ENCODE measurements at regions not wholly inside any gene's neighbourhood (a gene's known extent, or its start where the extent isn't known, plus 50 kb on each side); places are given as distances from the start of the nearest gene placed in this dataset.

DNA sequence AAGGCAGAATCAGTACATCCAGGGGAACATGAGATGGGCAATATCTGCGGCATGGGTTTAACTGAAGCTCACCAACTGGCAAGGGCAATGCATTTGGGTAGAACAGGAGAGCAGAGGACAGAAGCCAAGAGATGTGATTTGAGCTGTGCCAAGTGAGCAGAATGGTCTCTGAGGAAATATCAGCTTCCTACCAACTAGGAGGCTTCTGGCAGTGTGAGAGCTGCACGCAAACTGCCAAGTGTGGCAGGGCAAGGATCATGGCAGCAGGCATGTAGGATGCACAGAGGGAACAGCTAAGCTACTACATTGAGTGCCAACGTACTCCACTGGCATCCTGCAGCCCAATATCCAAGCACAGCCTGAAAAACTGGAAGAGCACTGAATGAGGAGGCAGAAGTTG is 1036.5 kb downstream of the TUSC7 start:
- DNase-seq: no peak

DNA sequence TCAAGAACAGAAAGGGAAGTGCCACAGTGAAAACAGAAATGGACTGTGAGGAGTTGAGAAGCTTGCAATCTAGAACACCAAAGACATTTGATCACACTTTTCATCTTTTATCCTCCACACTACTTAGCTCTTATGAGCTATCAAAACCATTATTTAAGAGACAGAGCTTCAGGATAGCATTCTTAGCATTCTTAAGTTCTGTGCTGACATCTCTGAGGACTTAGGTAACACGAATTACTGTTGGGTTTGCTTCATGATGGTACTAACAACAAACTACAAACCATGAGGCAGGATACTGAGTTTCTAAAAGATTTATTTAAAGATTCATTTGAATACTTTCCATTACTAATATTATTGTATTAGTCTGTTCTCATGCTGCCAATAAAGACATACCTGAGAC is 1038.6 kb downstream of the TUSC7 start:
- peak; percentile 32 for DNase-seq

DNA sequence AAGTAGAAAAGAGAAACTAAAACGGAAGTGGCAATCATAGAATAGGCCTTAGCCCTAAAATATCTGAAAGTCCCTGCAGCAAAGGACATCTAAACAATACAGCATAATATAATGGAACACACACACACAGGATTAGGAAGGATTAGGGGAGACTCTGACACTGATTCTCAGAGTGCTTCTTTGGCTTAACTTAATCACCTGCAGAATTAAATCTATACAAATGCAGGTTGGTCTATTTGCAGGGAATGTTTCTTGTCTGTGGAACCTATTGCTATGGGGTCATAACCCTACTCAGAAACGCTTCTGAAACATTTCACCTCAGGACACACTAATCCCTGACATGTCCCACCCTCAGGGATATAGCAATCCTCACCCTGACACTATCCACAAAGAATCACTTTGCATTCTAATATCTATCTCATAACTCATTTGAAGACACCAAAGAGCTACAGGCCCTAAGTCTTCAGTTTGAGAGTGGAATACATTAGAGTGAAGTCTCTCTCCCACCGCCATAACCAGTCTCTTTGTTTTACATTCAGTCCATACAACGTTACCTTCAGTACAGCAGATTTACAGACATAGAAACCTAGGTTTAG is 1041.2 kb downstream of the TUSC7 start:
- DNase-seq: no peak

DNA sequence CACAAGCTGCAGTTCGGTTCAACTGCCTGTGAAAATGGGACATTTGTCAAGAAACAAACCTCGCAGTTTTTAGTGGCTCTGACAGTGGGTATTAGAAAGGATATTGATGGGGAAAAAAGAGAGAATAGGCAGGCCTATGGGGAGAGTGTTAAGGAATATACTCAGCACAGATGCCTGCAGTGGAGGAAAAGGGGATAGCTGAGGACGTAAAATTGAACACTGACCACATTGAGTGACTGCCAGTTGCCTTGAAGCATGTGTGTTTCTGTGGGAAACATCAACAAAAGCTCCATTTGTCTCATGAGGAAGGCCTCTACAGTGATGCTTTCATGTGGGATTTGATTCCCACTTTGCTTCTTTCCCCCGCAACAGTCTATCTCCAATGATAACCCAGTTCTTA is 1042.1 kb downstream of the TUSC7 start:
- DNase-seq: no peak

DNA sequence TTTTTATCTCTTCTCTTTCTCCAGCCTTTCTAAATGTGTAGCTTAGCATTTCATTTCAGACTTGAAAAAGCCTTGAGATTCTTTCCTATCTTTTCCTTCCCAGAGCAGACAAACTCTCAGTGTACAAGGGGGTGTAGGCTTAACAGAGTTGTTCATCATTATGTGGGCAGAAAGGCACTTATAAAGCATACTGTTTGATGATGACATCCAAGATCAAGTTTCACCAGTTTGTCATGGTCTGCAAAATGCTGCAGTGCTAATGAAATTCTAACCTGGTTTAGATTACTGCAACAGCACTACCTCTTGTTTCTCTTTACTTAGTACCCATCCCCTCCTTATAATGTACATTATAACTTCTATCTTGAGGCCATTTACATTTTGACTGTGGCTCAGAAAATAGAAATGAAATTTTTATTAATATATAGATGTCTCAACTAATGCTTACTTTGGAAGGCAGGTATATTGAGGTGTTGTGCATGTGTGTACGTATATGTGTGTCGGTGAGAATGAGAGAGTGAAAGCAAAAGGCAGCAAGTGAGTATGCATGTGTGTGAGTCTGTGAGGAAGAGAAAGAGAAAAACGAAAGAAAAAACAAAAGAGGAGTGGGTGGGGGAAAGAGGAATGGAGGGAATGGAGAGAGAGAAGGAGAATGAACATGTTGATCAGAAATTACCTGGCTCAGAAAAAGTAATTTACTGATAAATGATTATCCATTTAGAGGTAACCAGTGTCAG is 1043.6 kb downstream of the TUSC7 start:
- peak; percentile 31 for DNase-seq

DNA sequence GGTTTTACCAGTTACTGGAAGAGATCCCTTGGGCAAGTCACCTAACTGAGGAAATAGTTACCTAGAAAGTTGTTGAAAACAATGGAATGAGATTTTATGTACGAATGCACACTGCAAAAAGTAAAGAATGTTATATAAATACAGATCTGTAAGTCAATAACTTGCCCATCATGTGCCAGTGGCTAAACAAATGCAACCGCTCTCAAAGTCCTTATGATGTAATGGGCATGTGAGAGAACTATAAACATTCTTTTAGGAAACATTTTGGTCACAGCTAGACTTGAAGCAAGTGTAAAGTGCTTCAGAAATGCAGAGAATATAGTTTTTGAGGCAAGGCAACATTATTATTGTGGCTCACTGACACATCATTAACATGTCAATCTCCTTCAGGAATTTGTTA is 1044.5 kb downstream of the TUSC7 start:
- DNase-seq: no peak

DNA sequence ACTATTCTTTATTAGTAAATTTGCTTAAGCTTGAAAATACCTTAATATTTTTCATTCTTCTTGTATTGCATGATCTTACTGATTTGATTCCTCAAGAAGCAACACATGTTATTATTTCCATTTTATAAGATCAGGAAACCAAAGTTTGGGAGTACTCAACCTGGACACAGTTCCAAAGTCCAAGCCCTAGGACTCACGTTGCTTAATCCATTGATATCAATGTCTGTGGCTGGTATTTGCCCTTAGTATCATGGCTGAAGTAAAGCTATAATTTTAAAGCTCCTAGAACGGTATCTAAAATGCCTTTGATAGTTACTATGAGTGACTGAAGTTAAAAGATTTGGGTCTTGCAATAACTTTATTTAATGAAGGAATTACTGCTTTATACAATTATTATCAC is 1045.3 kb downstream of the TUSC7 start:
- DNase-seq: no peak

DNA sequence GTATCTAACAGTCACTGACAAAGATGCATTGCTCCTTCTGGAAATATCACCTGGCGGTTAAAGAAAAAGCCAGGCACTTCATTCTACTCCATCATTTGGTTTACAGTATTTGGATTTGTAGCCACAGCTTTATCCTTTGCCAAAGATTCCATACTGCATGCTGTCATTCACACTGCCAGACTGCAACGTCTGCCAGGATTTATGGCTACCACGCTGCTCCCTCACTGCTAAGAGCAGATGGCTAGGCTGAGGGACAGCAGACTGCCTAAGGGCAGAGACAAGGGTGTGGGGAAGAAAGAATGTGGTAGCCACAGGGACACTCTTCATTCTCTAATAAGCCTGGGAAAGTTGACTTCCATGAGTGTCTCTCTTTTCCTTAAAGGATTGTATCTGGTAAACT is 1047.0 kb downstream of the TUSC7 start:
- peak; percentile 41 for DNase-seq

DNA sequence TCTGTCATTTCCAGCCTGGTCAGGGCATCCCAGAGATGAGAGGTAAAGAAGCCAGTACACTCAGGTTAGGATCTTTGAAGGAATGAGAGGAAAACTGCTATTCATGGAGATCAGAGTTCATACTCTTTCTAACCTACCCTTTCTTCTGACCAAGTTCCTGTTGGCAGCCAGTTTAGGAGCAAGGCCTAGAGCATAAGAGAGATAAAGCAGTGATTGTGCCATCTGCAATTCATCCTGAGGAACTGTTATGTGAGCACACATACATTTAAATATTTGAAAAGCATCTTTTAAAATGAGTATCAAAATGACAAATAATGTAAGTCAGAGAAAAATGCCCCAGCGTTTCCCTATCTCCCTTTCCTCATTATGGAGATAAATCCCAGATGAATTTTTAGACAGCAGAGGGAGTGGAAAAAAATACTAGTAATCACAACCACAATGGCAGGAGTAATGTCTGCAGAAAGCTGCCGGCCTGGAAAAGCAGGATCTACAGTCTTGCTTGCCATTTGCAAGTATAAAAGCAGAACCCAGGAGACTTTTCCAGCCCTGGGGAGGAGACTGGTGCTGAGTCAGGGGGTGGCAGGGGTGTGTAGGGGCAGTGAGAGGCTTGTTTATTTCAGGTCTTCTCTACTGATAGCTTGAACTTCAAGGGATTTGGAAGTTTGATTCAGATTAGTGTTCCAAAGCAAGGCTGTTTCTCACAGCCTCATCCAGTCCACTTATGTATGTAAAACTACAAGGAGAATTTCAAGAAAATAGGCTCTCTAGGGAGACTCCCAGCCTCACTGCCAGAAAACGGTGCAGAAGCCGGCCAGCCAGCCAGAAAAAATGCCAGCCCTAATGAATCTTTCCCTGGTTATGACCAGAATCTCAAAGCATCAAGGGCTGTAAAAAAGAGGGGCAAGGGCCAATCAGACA is 1052.4 kb downstream of the TUSC7 start:
- DNase-seq: no peak

DNA sequence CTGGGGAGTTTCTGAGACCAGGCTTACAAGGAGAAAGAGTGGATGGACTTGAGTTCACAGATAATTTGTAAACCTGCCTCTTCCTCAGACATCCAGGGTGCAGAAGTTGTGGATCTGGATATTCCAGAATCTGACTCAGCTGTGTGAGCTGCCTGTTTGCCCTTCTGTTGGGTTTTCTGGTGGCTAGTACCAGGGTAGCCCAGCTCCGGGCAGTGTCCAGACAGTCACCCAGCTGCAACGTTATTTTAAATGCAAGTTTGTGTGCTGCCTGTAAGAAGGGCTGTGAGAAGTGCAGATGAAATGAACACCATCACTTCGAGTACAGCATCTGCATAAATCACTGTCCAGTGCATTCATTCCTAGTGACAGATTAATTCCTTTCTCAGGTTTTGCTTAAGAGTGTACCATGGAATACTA is 1053.0 kb downstream of the TUSC7 start:
- DNase-seq: no peak

DNA sequence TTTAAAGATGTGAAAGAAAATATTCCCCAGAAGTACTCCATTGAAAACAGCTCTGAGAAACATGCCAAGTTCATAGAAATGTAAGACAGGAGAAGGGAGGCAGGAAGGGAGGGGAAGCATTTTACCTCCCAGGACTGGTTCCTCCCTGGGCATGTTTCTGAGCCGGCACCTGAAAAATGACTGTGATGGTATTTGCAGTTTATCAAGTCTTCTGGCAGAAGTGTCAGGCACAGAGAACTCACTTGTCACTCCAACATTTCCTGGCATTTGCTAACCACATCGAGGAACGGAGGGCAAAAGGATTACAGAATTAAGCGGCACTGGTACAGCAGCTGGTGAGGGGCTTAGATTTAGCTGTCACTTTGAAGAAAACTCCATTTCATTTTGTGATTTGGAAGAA is 1054.0 kb downstream of the TUSC7 start:
- no peak for DNase-seq

DNA sequence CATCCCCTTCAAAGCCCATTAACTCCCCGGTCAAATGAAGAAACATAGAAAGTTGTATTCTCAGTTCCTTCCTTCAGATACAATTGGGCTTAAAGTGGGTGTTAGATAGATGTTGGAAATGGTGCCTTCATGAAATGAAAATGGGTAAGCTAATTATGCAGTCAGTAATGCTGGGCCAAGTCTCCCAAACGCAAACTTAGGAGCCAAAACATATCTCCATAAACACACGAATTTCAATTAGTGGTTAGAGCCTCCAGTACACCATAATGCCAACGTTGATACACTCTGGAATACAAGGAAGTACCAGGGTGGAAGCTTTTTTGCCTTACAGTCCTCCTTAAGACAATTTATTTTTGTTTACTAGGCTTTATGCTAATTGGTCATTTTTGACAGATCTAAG is 1059.0 kb downstream of the TUSC7 start:
- DNase-seq: no peak

DNA sequence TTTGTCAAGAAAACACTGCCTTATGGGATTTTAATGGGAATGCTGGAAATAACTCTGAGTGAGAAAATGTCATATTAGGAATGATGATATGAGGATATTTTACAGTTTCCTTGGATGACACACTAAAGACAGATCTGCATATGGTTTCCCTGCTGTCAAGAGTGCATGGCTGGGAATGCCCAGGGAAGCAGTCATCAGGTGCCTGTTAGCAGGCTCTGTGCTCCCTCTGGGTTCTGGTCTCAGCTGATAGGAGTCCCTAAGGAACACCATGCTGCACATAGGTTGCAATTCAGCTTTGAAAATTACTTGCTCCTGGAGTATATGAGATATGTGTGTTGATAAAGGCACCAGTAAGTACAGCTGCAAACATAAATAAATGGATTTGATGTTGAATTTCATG is 1064.6 kb downstream of the TUSC7 start:
- DNase-seq: no peak

DNA sequence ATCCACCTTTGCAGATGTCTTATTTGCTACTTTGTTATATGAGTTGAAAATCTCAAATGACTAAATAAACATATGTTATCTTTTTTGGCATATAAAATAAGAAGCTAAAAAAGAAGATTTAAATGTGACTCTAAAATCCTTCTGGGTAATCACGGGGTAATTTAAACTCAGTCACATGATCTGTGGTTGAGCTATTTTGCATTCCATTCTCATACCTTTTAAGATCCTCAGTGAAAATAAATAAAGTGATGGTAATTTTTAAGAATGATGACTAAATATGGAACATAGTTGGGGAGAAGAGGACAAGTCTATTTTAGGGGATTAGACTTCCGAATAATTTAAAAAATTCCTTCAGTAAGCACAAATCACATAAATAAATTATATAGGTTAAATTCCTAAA is 1076.8 kb downstream of the TUSC7 start:
- DNase-seq: peak; percentile 32

DNA sequence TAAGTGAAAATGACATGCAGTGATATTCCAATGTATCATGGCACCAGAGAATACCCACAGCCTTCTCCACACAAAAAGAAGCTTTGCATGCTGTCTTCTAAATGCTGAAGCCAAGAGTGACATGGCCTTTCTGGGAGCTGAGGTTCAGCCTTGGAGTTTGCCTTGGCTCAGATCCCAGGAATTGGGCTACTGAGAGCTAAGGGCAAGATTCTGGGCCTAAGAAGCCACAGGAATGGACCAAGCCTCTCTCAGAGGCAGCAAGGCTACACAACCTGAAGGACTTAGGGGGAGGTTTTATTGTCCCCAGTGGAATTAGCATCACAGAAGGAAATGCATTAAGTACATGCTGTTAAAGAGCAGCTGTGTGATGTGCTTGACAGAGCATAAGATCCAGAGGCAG is 1078.5 kb downstream of the TUSC7 start:
- peak; percentile 89 for DNase-seq

DNA sequence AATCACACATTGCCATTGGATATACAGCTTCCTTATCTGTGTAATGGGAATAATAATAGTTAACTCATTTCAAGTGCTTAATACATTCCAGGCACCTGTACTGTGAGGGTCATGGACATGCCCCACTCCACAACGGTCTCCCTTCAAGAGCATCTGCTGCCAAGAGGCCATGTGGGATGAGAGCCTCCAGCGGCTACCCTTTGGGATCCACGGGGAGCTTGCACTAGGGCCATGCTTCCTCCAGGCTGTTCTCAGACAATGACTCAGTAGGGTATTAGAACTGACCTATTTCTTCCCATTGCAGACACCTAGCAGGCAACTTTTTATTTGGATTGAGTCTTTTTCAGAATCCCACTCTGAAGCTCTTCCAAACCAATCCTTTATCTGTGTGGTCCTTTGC is 1078.9 kb downstream of the TUSC7 start:
- DNase-seq: no peak

DNA sequence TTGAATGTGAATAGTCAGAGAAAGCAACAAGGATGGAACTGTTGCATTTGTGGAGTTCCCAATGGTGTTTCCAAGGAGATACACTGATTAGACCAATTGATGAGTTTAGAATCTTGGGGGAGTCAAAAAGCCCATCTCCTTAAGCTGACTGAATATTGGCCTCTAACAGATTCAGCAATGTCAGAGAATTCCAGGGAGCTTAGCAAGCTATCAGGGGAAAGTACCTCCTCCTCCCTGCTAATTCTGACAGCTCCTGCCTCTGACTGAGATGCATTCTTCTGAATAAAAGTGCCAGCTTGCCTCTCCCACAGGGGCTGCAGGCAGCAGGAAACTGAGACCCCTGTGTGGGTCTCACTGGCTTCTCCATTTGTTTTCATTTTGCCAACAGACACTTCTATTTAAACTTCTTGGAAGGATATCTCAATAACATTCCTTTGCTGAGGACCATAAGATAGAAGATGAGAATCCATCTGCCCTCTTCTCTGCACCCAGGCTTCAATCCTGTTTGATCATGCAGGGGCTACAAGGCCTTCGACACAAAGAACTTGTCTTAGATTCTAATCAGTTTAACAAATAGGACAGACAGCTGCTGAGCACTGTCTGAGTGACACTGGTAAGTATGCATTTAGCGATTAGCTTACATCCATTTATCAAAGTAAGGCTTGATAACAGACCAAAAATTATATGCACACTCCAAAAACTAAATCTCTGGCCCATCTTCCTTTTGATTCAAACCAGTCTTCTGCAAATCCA is 1080.8 kb downstream of the TUSC7 start:
- DNase-seq: peak; percentile 36

DNA sequence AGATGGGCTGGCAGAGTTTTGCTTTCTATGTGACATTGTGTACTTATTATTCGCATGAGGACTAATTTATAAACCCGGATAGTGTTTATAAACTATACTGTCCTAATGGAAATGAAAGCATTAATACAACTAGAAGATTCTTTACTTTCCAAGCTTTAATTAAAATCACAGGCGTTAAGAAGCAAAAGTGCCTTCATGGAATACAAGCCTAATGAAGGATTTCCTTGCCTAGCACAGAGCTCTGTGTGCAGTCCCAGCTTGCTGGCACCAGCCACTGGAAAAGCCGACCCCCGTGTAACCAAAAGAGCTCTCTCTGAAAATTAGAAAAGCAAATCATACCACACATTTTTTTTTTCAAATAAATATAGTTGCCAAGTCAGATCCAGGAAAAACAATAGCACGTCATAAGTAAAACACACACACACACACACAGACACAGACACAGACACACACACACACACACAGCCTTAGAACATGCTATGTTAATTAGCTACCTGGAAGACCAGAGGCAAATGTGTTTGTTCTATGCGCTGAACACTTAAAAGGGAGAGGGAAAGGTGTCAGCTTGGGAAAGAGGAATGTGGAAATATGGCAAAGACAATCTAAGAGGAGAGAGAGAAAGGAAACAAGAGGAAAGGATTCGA is 1084.2 kb downstream of the TUSC7 start:
- DNase-seq: no peak

DNA sequence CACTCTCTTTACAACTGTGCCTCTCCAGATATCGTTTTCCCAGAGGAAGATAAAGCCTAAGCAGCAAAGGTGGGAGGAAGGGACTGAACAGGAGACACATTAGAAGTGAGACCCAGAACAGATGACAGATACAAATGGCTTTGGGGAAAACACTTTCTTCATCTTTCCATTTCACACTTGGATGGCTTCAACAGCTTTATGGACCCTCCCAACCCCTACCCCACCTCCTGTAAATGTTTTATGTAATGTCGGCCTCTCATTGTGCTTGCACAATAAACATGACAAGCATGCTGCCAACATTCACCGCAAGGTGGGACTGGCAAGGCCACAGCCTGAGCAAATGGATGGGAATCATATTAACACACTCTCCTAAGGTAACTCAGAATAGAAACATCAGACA is 1088.6 kb downstream of the TUSC7 start:
- DNase-seq: no peak

DNA sequence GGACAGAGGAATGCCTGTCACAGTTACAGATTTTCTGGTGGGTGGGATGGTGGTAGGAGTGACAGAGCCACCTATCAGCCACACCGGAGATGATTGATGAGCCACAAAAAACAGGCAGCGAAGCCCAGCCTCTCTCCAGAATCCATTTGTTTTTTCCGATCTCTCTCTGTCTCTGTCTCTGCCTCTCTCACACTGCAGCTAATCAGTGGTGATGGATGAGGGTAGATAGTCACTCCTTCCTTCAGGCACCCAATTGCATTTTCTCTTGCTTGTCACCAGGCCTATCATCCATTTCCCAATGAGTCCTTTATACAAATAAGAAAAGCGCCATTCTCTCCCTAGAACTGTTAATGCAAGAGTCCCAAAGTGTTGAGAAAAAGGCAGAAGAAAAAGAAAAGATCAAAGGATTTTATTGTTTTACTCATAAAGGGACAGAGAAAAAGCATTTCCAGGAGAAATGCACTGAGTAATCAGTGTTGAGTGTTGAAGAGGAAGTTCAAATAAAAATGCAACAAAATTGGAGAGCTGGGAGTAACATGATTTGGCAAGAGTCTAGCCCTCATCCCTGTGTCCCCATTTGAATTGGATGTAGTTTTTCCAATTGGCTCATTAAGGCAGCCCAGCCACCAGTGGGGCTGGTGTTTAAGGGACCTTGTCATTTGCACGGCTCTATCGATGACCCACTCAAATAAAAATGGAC is 1089.3 kb downstream of the TUSC7 start:
- no peak for DNase-seq

DNA sequence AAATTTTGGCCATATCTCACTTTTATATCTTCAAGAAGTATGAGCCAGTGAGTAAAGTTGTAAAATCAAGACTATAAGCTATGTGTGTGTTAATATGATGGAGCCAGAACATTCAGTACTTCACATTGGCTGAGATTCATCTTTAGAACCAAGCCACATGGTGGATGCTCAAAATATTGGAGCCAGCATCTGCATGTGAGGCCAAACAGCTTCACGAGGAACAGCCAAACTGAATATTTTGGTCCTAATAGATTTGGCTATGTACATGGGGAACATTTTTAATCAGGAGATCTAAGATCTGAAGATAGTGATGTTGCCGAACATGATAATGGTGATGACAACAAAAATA is 1089.8 kb downstream of the TUSC7 start:
- DNase-seq: no peak

DNA sequence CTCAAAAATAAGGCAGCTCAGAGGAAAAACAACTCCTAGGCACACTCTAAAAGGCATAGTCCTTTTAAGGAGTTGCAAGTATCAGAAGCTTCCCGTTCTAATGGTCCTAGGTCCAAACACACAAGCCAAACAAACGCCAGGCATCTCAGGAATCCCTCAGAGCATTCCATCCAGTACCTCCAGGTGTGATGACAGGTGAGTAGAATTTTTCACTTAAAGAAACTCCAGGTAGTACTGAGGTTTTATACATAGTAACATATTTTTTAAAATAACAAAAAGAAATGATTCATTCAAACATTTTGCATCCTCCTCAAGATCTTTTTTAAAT is 1092.3 kb downstream of the TUSC7 start:
- DNase-seq: no peak
